GM18498 (cell line): ENCODE measurements at regions not wholly inside any gene's neighbourhood (a gene's known extent, or its start where the extent isn't known, plus 50 kb on each side); places are given as distances from the start of the nearest gene placed in this dataset.
"Not testable (repeated sequence)": the region's sequence is repeated elsewhere in the genome, so short reads cannot be mapped to it uniquely, and the experiment has no call there.

Experiments
- ATAC-seq: cut with Tn5 transposase; IDR thresholded peaks from one replicate; pipeline ENCODE4 v1.9.1; 2021; ENCODE audit warnings: mild to moderate bottlenecking, moderate library complexity; ENCODE audit not compliant: unreplicated experiment

DNA sequence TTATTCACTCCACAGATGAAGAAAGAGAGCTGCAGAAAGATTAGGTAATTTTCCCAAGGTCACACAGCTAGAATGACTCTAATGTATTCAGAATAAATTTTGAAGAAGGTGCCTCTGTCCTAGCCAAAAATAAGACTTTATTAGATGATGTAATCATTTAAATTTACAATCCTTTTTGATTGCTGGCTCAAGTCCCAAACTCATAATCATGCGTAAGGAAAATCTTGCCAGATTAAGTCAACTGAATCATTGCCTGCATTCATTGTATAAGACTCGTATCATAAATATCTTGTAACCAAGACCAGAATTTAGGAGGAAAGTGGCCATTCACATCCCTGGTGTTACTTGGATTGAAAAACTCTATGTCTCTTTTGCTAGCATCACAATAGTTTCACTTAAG lies 53.1 kb upstream of the STK39 start:
- no peak for ATAC-seq

- ATAC-seq, result no peak
Measured at GRCh38 chr2:168304024-168304681, 56.8 kb upstream of the STK39 start.

DNA sequence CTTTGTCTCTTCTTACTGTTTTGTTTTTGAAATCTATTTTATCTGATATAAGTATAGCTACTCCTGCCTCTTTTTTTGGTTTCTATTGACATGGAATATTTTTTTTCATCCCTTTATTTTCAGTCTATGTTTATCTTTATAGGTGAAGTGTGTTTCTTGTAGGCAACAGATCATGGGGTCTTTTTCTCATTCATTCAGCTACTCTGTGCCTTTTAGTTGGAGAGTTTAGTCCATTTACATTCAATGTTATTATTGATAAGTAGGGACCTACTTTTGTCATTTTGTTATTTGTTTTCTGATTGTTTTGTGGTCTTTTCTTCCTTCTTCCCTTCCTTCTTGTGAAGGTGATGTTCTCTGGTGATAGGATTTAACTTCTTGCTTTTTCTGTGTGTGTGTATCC lies 60.0 kb upstream of the STK39 start:
- no peak for ATAC-seq

DNA sequence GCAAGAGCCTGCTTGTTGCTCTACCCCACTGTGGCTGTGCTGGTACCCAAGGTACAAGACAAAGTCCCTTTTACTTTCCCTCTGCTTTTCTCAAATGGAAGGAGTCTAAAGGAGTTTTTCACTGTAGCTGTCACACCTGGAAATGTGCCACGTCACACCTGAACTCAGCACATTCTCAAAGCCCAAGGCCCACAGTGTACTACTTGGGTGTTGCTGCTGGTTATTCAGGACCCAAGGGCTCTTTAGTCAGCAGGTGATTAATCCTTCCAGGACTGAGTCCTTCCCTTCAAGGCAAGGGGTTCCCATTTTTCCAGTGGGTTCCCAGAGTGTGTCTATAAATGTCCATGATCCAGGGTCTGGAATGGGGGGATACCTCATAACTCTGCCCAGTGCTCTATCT lies 63.2 kb upstream of the STK39 start:
- ATAC-seq, result no peak

DNA sequence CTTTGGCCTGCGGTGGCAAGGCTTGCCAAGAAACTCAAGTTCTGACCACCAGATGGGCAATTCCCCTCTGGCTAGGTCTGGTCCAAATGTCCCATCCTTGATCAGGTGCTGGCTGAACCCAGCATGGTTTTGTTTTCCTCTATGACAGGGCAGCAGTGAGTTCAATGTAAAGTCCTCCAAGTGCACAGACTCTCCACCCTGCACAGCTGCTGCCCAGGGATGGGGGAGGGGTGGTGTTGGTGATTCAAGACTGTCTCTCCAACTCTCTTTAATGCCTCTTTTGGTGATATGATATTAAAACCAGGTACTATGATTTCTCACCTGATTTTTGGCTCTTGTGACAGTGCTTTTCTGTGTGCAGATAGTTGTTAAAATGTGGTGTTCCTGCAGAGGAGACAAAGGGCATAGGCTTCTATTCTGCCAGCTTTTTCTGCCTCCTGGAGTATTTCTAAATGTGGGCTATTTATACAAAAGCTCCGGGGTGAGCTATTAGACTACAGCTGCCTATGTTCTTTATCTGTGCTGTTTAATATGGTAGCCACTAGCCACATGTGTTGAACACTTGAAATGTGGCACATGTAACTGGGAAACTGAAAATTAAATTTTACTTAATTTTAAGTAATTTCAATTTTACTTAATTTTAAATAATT lies 64.0 kb upstream of the STK39 start:
- ATAC-seq, result no peak

DNA sequence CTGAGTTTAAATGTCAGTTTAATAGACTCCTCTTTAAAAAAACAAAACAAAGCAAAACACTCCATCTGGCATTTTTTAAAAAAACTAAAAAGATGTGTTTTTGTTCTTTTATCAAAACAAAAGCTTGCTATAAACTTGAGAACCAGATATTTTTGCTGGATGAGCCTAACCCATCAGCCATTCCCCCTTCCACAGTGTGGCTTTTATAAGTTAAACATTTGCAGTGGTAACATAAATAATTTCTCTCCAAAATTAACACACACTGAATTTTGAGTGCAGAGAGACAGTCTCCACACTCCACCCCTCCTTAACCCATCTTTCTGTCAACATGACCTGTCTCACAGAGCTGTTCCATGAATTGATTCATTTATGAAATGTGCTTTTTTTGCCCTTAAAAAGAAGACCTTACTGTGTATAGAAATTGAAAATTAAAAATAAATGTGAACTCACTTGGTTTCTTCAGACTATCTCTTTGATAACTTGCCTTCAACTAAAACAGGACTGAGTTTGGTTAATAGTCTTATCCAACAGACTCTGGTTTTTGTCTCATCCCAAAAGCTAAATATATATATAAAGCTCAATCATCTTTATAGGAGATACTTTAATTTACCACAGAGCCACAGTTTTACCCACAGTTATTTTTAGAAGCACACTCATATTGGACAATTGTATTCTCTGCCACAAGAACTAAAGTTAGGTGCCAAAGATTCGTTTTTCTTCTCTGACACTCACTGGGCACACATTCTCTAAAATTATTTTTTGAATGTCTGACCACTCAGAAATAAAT lies 64.8 kb upstream of the STK39 start:
- ATAC-seq, result no peak

DNA sequence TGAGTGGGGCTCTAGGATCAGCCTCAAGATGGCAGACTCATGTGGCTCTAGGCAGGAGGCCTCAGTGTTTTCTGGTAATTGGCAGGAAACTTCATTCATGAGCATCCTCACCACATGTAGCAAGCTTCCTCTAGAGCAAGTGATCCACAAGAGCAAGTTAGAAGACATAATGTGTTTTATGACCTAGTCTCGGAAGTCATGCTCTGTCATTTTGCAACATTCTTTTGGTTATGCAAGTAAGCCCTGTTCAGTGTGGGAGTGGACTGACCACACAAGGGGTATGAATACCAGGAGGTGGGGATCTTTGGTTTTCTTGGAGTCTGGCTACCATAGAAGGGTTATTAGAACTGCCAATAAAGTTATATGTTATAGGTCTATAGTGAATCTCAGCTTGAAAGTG lies 66.8 kb upstream of the STK39 start:
- no peak for ATAC-seq

DNA sequence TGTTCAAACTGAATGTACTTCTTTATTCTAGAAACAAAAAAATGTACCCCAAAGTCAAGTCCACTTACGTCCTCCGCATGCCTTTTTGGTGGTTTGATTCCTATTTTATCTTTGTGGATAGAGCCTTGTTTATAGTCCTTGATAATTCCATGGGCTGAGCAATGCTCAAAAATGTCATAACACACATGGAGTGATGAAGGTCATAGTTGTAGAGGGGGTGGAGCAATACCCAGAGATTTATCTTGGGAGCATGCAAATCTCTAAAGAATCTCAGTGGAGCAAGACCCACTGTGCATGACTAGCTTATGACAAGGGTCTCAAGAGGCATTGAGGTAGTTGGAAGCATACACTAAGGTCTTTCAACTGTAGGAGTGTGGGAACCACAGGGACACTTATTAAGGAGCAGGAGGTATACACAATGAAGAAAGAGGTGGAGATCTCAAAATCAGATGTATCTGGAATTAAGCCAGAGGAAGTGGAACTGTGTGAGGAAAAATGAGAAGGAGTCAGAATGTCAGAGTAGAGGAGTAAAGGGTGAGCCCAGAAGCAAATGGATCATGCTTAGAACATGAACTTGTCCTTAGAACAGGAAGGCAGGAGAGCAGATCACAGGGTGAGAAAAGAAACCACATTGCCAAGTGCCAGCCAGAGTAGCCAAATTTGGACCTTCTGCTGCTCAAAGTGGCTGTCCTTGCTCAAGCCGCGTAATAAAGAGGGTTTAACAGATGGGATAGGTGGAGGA lies 68.1 kb upstream of the STK39 start:
- ATAC-seq, result no peak

DNA sequence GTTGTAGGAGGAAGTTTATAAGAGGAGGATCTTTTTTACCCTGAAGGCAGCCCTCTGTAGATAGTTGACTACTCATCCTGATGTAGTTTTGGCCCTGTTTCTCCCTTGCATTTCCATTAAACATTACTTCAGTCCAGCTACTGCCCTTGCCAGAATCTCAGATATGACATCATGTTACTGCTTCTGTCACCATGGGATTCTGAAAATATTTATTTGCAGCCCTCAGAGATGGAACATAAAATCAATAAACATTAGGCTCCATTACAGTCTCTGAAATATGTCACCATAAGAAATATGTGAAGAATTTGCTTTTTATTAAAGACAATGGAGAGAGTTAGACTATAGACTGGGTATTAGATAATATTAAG lies 68.7 kb upstream of the STK39 start:
- no peak for ATAC-seq

DNA sequence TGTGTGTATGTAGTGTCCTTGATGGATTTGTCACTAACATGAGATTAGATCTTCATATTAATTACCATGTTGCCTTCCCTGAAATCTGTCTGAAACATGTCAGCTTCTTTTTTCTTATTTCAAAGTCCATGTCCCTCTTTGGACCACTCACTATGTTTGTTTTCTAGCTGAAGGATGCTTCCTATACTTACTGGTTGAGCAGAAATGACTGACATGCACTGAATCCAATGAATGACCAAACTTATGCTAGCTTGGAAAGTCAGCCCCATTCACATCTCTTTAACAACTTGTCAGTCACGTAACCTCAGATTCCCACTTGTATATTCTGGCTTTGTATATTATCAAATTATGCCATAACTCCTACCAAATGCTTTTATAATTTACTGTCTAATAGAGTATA lies 69.9 kb upstream of the STK39 start:
- no peak for ATAC-seq

DNA sequence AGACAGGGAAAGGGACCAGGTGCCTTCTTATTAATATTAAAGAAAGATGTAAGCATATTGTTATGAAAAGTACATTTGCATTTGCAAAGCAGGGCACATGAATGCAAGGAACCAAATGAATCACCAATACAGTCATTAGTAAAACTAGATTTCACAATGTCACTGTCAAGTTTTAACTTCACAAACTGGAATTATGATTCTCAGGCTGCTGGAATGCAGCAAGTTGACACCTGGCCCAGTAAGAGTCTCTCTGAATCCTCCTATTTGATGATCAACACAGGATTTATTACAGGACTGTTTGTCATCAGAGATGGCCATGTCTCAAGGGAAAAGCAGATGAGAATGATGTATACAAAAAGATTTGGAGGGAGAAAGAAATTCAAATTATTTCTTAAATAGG lies 72.9 kb upstream of the STK39 start:
- ATAC-seq, result no peak

- ATAC-seq, result no peak
Measured at GRCh38 chr2:168322325-168323007, 75.1 kb upstream of the STK39 start.

DNA sequence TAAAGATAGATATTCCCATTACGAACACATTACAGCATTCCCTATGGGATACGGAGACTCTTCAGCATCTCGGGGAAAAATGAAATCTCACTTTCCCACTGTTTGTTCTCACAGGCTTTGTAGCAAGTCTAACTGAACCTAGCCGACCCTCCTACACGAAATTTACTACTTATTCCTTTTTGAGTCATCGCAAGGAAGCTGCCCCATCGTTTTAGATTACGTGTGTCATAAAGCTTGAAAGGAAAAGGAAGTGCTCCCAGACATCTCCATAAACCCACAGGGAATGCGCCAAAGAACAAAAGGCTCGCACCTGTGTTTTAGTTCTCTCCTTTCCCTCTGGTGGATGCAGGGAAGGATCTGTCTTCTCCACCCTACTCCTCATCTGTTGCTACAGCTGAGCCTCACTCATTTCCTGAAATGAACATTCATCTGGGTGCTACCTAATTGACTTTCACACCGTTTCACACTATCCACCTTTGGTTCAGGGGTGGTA lies 76.2 kb upstream of the STK39 start:
- no peak for ATAC-seq

GRCh38 chr2:168326572-168326971 lies 79.2 kb upstream of the STK39 start:
- no peak for ATAC-seq

GRCh38 chr2:168327328-168327727 lies 79.9 kb upstream of the STK39 start:
- ATAC-seq, result no peak

DNA sequence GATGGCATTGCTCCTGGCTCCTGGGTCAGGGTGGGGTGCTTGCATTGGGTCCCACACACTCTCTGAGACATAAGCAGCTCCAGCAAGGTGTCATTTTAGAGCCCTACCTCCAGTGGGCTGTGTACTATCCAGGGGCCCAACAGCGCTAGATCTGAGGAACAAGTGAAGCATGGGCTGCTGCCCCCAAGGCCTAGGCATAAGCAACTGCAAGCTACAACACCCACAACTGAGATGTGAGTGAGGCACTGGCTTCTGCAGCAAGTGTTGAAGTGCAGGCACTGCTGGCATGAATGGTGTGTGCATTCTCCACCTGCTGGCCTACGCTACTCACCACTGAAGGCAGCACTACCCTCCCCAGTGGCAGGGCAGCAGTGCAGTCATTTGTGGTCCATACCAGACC lies 81.0 kb upstream of the STK39 start:
- no peak for ATAC-seq

GRCh38 chr2:168330624-168331423 lies 83.4 kb upstream of the STK39 start:
- no peak for ATAC-seq

DNA sequence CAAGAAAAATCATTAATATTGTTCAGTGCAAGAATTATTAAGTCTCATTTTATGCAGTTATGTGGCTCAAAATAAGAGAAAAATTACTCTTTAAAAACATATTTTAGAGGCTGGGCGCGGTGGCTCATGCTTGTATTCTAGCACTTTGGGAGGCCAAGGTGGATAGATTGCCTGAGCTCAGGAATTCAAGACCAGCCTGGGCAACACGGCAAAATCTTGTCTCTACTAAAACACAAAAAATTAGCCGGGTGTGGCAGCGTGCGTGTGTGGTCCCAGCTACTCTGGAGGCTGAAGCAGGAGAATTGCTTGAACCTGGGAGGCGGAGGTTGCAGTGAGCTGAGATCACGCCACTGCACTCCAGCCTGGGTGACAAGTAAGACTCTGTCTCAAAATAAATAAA lies 87.9 kb upstream of the STK39 start:
- not testable (repeated sequence) for ATAC-seq

GRCh38 chr2:168336786-168337388 lies 89.5 kb upstream of the STK39 start:
- ATAC-seq, result peak; percentile 73

DNA sequence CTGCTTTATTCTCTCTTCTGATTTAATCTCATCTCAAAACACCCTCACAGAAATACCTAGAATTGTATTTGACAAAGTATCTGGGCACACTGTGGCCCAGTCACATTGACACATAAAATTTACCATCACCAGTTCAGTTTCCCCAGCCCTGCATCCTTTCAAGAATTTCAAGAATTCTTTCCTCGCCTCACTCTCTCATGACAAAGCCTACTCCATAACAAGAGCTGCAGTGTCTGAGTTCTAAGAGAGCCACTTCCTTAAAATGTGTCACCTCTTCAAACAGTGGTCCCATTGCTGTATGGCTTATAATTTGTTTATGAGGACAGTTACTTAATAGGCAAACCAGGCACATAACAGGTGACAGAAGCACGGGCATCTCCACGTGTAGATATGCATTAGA lies 90.9 kb upstream of the STK39 start:
- ATAC-seq, result no peak
